Osteocyte (in vitro differentiated cells): ENCODE measurements at regions not wholly inside any gene's neighbourhood (a gene's known extent, or its start where the extent isn't known, plus 50 kb on each side); places are given as distances from the start of the nearest gene placed in this dataset.
"Not testable (repeated sequence)": the region's sequence is repeated elsewhere in the genome, so short reads cannot be mapped to it uniquely, and the experiment has no call there.

Experiments
- DNase-seq: peaks from one replicate; pipeline ENCODE4 v3.0.0; 2021; ENCODE audit warnings: mixed read lengths; ENCODE audit not compliant: unreplicated experiment; ENCODE audit errors: extremely low spot score
- H3K27ac Mint-ChIP-seq: one replicate; pipeline ENCODE4 v1.8.0; 2021; ENCODE audit warnings: mild to moderate bottlenecking, mixed read lengths; ENCODE audit not compliant: unreplicated experiment
- H3K27me3 Mint-ChIP-seq: one replicate; pipeline ENCODE4 v1.8.0; 2021; ENCODE audit warnings: mixed read lengths; ENCODE audit not compliant: unreplicated experiment
- H3K36me3 Mint-ChIP-seq: one replicate; pipeline ENCODE4 v1.8.0; 2021; ENCODE audit warnings: mixed read lengths; ENCODE audit not compliant: unreplicated experiment
- H3K4me1 Mint-ChIP-seq: one replicate; pipeline ENCODE4 v1.8.0; 2021; ENCODE audit warnings: mixed read lengths; ENCODE audit not compliant: unreplicated experiment
- H3K4me3 Mint-ChIP-seq: one replicate; pipeline ENCODE4 v1.8.0; 2021; ENCODE audit warnings: mild to moderate bottlenecking, moderate library complexity, mixed read lengths; ENCODE audit not compliant: unreplicated experiment
- H3K9me3 Mint-ChIP-seq: one replicate; pipeline ENCODE4 v1.8.0; 2021; ENCODE audit warnings: mixed read lengths; ENCODE audit not compliant: unreplicated experiment
- TF ChIP-seq, protein P1 (sequence below): fragments of 200-600 bp; sonication (generic); IDR thresholded peaks from 2 replicates; pipeline ENCODE4 v1.5.0; 2021; ENCODE audit warnings: antibody characterized with exemption, mild to moderate bottlenecking, moderate library complexity

DNA sequence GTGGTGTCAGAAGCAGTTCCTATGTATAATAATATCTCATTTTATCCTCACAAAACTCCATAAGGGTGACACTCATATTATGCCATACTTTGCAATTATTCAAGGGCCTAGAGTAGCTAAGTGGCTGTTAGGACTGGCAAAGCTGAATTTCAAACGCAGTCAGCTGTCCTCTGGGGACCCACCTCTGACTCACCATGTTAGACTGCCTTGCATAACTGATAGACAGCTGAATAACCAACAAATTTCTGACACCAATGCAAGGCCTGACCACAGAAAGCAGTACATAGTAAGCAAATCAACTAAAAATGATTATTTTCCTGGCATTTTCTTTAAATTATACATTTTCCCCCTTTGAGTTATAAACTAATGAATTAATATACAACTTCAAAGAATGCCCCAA is 251.6 kb upstream of the PTGER4 start:
- Mint-ChIP-seq H3K4me1 (peaks cover 19% of the 10 kb centered on the region), H3K27me3 (no peaks in the 10 kb centered on the region), H3K36me3 (no peaks in the 10 kb centered on the region), H3K4me3 (no peak overlapping the region), H3K27ac (no peak overlapping the region), H3K9me3 (peaks cover 7% of the 10 kb centered on the region)
- TF ChIP-seq, protein P1, sequence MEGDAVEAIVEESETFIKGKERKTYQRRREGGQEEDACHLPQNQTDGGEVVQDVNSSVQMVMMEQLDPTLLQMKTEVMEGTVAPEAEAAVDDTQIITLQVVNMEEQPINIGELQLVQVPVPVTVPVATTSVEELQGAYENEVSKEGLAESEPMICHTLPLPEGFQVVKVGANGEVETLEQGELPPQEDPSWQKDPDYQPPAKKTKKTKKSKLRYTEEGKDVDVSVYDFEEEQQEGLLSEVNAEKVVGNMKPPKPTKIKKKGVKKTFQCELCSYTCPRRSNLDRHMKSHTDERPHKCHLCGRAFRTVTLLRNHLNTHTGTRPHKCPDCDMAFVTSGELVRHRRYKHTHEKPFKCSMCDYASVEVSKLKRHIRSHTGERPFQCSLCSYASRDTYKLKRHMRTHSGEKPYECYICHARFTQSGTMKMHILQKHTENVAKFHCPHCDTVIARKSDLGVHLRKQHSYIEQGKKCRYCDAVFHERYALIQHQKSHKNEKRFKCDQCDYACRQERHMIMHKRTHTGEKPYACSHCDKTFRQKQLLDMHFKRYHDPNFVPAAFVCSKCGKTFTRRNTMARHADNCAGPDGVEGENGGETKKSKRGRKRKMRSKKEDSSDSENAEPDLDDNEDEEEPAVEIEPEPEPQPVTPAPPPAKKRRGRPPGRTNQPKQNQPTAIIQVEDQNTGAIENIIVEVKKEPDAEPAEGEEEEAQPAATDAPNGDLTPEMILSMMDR: no peak
- DNase-seq: no peak

DNA sequence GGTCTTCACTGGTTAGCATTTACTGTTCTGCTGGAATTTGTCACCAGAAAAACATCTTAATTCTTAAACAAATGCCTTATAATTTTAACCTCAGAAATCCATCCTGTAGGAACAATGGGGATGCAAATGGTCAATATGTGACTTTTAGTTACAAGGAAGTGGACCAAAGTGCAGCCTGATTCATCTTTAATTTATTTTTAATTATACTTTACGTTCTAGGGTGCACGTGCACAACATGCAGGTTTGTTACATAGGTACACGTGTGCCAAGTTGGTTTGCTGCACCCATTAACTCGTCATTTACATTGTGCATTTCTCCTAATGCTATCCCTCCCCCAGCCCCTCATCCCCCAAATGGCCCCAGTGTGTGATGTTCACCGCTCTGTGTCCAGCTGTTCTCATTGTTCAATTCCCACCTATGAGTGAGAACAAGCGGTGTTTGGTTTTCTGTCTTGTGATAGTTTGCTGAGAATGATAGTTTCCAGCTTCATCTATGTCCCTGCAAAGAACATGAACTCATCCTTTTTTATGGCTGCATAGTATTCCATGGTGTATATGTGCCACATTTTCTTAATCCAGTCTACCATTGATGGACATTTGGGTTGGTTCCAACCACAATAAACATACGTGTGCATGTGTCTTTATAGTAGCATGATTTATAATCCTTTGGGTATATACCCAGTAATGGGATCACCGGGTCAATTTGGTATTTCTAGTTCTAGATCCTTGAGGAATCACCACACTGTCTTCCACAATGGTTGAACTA is 262.5 kb upstream of the PTGER4 start:
- H3K27ac Mint-ChIP-seq, H3K36me3 Mint-ChIP-seq, DNase-seq, H3K27me3 Mint-ChIP-seq, H3K4me1 Mint-ChIP-seq, H3K4me3 Mint-ChIP-seq: not testable (repeated sequence)
- peaks cover 19% of the 10 kb centered on the region for H3K9me3 Mint-ChIP-seq

DNA sequence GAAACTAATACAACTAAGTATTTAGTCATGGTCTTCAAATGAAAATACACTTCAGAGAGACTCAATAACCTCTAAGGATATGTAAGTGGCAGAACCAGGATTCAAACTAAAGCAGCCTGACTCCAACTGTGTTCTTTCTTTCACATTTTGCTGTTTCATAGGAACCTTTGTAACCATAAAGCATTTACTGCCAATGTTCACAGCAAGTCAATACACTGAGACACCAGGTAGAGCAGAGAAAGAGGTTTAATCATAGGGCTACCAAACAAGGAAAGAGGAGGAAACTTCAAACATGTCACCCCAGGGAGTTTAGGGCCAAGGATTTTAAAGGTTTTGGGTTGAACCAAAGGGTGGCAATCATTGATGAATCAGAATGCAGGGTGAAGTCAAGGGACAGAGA is 263.1 kb upstream of the PTGER4 start:
- peaks cover 14% of the 10 kb centered on the region for H3K9me3 Mint-ChIP-seq
- peaks cover under 1% of the 10 kb centered on the region for H3K4me1 Mint-ChIP-seq
- no peak for DNase-seq
- H3K27ac Mint-ChIP-seq: no peak overlapping the region
- TF ChIP-seq, protein P1: no peak
- H3K4me3 Mint-ChIP-seq: no peak overlapping the region
- no peaks in the 10 kb centered on the region for H3K27me3 Mint-ChIP-seq
- no peaks in the 10 kb centered on the region for H3K36me3 Mint-ChIP-seq

DNA sequence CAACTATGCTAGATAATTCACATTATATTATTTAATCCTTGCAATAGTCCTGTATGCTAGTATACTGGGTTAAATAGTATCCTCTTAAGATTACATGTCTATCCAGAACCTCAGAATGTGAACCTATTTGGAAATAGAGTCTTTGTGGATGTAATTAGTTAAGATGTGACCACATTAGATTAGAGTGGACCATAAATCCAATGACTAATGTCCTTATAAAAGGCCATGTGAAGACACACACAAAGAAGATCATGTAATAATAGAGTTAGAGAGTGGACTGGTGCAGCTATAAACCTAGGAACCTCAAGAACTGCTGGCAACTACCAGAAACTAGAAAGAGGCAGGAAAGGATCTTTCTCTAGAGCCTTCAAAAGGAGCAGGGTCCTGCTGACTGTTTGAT is 263.6 kb upstream of the PTGER4 start:
- Mint-ChIP-seq H3K36me3 (no peaks in the 10 kb centered on the region), H3K4me3 (no peak overlapping the region), H3K27me3 (no peaks in the 10 kb centered on the region), H3K9me3 (peaks cover 12% of the 10 kb centered on the region), H3K27ac (no peak overlapping the region), H3K4me1 (peaks cover 5% of the 10 kb centered on the region)
- TF ChIP-seq, protein P1: no peak
- no peak for DNase-seq

DNA sequence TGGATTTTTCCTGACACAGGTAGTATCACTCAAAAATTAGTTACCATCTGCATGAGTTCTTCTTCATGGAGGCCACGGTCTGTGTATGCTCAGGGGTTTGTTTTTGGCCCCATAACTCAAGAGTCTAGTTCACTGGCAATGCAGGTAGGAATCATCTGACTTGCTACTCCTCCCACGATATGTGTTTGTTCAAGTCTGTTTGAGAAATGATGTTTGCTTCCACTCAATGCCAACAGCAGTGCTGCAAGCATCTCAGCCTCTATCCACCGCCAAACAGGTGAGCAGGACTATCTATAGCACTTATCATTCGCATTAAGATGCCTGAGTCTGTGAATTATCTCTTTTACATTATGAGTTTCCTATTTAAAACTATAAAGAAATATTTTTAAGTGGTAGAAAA is 264.8 kb upstream of the PTGER4 start:
- Mint-ChIP-seq H3K4me1 (peaks cover 17% of the 10 kb centered on the region), H3K9me3 (peaks cover 5% of the 10 kb centered on the region), H3K27ac (no peak overlapping the region), H3K27me3 (no peaks in the 10 kb centered on the region), H3K36me3 (no peaks in the 10 kb centered on the region), H3K4me3 (no peak overlapping the region)
- no peak for DNase-seq
- TF ChIP-seq, protein P1: no peak
